ENCODE measurements at regions not wholly inside any gene's neighbourhood (a gene's known extent, or its start where the extent isn't known, plus 50 kb on each side); places are given as distances from the start of the nearest gene placed in this dataset.
"Not testable (repeated sequence)": the region's sequence is repeated elsewhere in the genome, so short reads cannot be mapped to it uniquely, and the experiment has no call there.

DNA sequence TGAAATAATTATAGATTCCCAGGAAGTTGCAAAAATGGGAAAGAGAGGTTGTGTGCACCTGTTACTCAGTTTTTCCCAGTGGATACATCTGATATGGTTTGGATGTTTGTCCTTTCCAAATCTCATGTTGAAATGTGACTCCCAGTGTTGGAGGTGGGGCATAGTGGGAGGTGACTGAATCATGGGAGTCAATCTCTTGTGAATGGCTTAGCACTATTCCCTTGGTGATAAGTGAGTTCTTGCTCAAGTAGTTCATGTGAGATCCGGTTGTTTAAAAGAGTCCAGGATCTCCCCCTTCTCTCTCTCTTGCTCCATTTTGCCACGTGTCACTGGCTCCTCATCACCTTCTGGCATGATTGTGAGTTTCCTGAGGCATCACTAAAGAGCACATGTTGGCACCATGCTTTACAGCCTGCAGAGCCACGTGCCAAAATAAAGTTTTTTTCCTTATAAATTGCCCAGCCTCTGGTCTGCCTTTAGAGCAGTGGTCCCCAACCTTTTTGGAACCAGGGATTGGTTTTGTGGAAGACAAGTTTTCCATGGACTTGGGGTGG is 149.2 kb downstream of the RAMP3 start:
- no peaks in the 10 kb centered on the region for H3K9me3 ChIP-seq
- no peaks in the 10 kb centered on the region for H3K27me3 ChIP-seq
- no peak overlapping the region for H3K27ac ChIP-seq
- TF ChIP-seq, protein P1, sequence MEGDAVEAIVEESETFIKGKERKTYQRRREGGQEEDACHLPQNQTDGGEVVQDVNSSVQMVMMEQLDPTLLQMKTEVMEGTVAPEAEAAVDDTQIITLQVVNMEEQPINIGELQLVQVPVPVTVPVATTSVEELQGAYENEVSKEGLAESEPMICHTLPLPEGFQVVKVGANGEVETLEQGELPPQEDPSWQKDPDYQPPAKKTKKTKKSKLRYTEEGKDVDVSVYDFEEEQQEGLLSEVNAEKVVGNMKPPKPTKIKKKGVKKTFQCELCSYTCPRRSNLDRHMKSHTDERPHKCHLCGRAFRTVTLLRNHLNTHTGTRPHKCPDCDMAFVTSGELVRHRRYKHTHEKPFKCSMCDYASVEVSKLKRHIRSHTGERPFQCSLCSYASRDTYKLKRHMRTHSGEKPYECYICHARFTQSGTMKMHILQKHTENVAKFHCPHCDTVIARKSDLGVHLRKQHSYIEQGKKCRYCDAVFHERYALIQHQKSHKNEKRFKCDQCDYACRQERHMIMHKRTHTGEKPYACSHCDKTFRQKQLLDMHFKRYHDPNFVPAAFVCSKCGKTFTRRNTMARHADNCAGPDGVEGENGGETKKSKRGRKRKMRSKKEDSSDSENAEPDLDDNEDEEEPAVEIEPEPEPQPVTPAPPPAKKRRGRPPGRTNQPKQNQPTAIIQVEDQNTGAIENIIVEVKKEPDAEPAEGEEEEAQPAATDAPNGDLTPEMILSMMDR (IDR thresholded peaks at IDR 0.05) = no peak
- no peaks in the 10 kb centered on the region for H3K4me1 ChIP-seq (ENCODE audit: control insufficient read depth in 1 of 2, insufficient read depth in 1 of 2, low read depth in 1 of 2, low read length in 1 of 2)
- H3K4me3 ChIP-seq (ENCODE audit: low read depth in 1 of 2, low read length in 1 of 2) = no peak overlapping the region
- no peaks in the 10 kb centered on the region for H3K36me3 ChIP-seq

GRCh38 chr7:45311597-45311996 is 154.0 kb downstream of the RAMP3 start:
- H3K27me3 ChIP-seq = no peaks in the 10 kb centered on the region
- TF ChIP-seq, protein P1 (IDR thresholded peaks at IDR 0.05) = no peak

DNA sequence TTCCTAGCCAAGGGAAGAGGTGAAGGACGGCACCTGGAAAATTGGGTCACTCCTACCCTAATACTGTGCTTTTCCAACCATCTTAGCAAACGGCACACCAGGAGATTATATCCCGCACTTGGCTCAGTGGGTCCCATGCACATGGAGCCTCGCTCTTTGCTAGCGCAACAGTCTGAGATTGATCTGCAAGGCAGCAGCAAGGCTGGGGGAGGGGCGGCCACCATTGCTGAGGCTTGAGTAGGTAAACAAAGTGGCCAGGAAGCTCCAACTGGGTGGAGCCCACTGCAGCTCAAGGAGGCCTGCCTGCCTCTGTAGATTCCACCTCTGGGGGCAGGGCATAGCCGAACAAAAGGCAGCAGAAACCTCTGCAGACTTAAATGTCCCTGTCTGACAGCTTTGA is 157.9 kb downstream of the RAMP3 start:
- H3K27me3 ChIP-seq; H3K4me3 ChIP-seq (ENCODE audit: low read depth in 1 of 2, low read length in 1 of 2); H3K9me3 ChIP-seq; H3K36me3 ChIP-seq; H3K27ac ChIP-seq; H3K4me1 ChIP-seq (ENCODE audit: control insufficient read depth in 1 of 2, insufficient read depth in 1 of 2, low read depth in 1 of 2, low read length in 1 of 2): not testable (repeated sequence)

More at GRCh38 chr7:45311597-45311996, 154.0 kb downstream of the RAMP3 start:
- Histone ChIP-seq H3K4me3 (ENCODE audit: low read depth in 1 of 2, low read length in 1 of 2) (no peak overlapping the region), H3K27ac (no peak overlapping the region), H3K9me3 (peaks cover 4% of the 10 kb centered on the region), H3K36me3 (no peaks in the 10 kb centered on the region), H3K4me1 (ENCODE audit: control insufficient read depth in 1 of 2, insufficient read depth in 1 of 2, low read depth in 1 of 2, low read length in 1 of 2) (no peaks in the 10 kb centered on the region)

GRCh38 chr7:45324683-45325237 is 167.2 kb downstream of the RAMP3 start:
- Histone ChIP-seq H3K4me1 (ENCODE audit: control insufficient read depth in 1 of 2, insufficient read depth in 1 of 2, low read depth in 1 of 2, low read length in 1 of 2) (no peaks in the 10 kb centered on the region), H3K27ac (no peak overlapping the region), H3K9me3 (no peaks in the 10 kb centered on the region), H3K4me3 (ENCODE audit: low read depth in 1 of 2, low read length in 1 of 2) (no peak overlapping the region), H3K36me3 (no peaks in the 10 kb centered on the region), H3K27me3 (no peaks in the 10 kb centered on the region)
- TF ChIP-seq, protein P1 (IDR thresholded peaks at IDR 0.05) = no peak

GRCh38 chr7:45325378-45325777 is 167.8 kb downstream of the RAMP3 start:
- no peaks in the 10 kb centered on the region for H3K4me1 ChIP-seq (ENCODE audit: control insufficient read depth in 1 of 2, insufficient read depth in 1 of 2, low read depth in 1 of 2, low read length in 1 of 2)
- H3K9me3 ChIP-seq = no peaks in the 10 kb centered on the region
- no peak overlapping the region for H3K4me3 ChIP-seq (ENCODE audit: low read depth in 1 of 2, low read length in 1 of 2)
- H3K36me3 ChIP-seq = no peaks in the 10 kb centered on the region
- TF ChIP-seq, protein P1 (IDR thresholded peaks at IDR 0.05) = no peak
- no peak overlapping the region for H3K27ac ChIP-seq
- no peaks in the 10 kb centered on the region for H3K27me3 ChIP-seq

DNA sequence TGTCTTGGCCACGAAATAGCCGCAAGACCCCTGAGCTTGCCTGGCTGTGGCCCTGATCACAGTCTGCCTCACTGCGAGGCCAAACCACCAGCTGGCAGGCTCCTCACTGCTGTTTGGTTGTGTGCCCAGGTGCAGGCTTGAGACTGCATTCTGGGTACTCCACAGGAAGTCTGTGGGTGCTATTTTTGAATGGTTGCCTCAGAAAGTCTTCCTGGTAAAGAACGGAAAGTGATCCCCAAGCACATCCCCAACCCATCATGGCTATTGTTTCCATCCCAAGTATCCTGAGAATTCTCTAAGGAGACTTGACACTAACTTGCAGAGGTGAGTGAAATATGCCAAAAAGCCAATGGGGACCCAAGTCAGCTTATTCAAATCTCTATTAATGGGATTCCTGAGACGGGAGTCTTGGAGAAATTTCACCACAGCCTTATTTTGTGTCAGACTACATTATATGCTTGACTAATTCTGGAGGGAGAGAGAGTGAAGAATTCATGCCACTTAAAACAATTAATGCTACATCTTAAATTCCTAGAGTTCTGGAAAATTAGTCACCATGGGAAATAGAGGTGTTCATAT is 170.9 kb downstream of the RAMP3 start:
- Histone ChIP-seq H3K36me3 (no peaks in the 10 kb centered on the region), H3K9me3 (no peaks in the 10 kb centered on the region), H3K27ac (no peak overlapping the region), H3K27me3 (no peaks in the 10 kb centered on the region), H3K4me1 (ENCODE audit: control insufficient read depth in 1 of 2, insufficient read depth in 1 of 2, low read depth in 1 of 2, low read length in 1 of 2) (no peaks in the 10 kb centered on the region), H3K4me3 (ENCODE audit: low read depth in 1 of 2, low read length in 1 of 2) (no peak overlapping the region)
- TF ChIP-seq, protein P1 (IDR thresholded peaks at IDR 0.05) = no peak
